HepG2 (cell line): ENCODE measurements at regions not wholly inside any gene's neighbourhood (a gene's known extent, or its start where the extent isn't known, plus 50 kb on each side); places are given as distances from the start of the nearest gene placed in this dataset.
"Not testable (repeated sequence)": the region's sequence is repeated elsewhere in the genome, so short reads cannot be mapped to it uniquely, and the experiment has no call there.

Source experiments
- ATAC-seq: fragments of 200-7000 bp; cut with Tn5 transposase; 3 replicates; pipeline ENCODE4 v1.9.1; 2020; ENCODE audit warnings: mild to moderate bottlenecking, moderate library complexity
- BruUV-seq: library from RNA; stranded (reverse); fragments of 400-500 nt; replicated peaks from 2 replicates; lab custom pipeline; 2021; lab: Mats Ljungman, UMichigan
- CTCF ChIA-PET: fragments of 300-600 bp; formaldehyde crosslinking; extraction: SDS; loops from one replicate; lab custom pipeline; 2021; ENCODE audit warnings: low total read pairs, inconsistent platforms, low intra/inter-chr PET ratio; lab: Yijun Ruan, JAX
- POLR2A ChIA-PET: fragments of 350-600 bp; sonication (Branson Sonifier 250); formaldehyde crosslinking; loops from one replicate; lab custom pipeline; 2020; ENCODE audit warnings: antibody characterized with exemption, inconsistent platforms; lab: Yijun Ruan, JAX
- DNase-seq: peaks from one replicate; pipeline ENCODE4 v3.0.0-alpha.2; 2015; ENCODE audit warnings: low spot score
- FAIRE-seq: peaks from 3 replicates; lab custom pipeline; 2011; peaks lifted over from hg19 to GRCh38; lab: Jason Lieb, UNC
- H2AFZ ChIP-seq: one replicate; pipeline ENCODE4 v1.6.1; 2011; ENCODE audit warnings: low read length, inconsistent platforms
- H3K27ac ChIP-seq: fragments of 300-600 bp; 3 replicates; pipeline ENCODE4 v1.8.0; 2011; ENCODE audit warnings: mixed run types, mild to moderate bottlenecking, mixed read lengths, low read length, inconsistent platforms; ENCODE audit not compliant: insufficient read depth; ENCODE audit errors: extremely low read length
- H3K27me3 ChIP-seq, 2 experiments: fragments of 200-600 bp in 1 of 2; 2 replicates in 1 of 2; 3 replicates in 1 of 2; pipeline versions ENCODE4 v1.6.0 to v1.8.0; 2011; ENCODE audit warnings: low read length in 2 of 2, mild to moderate bottlenecking in 2 of 2, moderate library complexity in 2 of 2, inconsistent platforms in 1 of 2; ENCODE audit not compliant: insufficient read depth in 2 of 2, control insufficient read depth in 1 of 2
- H3K36me3 ChIP-seq, 2 experiments: fragments of 200-600 bp in 1 of 2; replicated peaks in 1 of 2; 2 replicates in 1 of 2; 3 replicates in 1 of 2; pipeline versions ENCODE4 v1.5.1 to v1.8.0; 2011; ENCODE audit warnings: low read length in 2 of 2, inconsistent platforms in 1 of 2; ENCODE audit not compliant: insufficient read depth in 2 of 2, control insufficient read depth in 1 of 2
- H3K4me1 ChIP-seq: 2 replicates; pipeline ENCODE4 v1.5.1; 2012; ENCODE audit warnings: low read length, inconsistent platforms; ENCODE audit not compliant: insufficient read depth
- H3K4me2 ChIP-seq: 2 replicates; pipeline ENCODE4 v1.6.0; 2011; ENCODE audit warnings: low read depth, low read length, inconsistent platforms
- H3K4me3 ChIP-seq, 3 experiments: fragments of 200-600 bp in 1 of 3; sonication (generic), shearing (Covaris generic) in 1 of 3; replicated peaks in 1 of 3; 2 replicates each; pipeline ENCODE4 v1.5.1; 2011 to 2016; ENCODE audit warnings: low read length in 3 of 3, inconsistent platforms in 2 of 3, low read depth in 2 of 3, mild to moderate bottlenecking in 2 of 3, control low read depth in 1 of 3, mixed read lengths in 1 of 3; ENCODE audit not compliant: insufficient read depth in 1 of 3
- H3K79me2 ChIP-seq: one replicate; pipeline ENCODE4 v1.6.1; 2011; ENCODE audit warnings: low read length, inconsistent platforms; ENCODE audit not compliant: insufficient read depth
- H3K9ac ChIP-seq: 2 replicates; pipeline ENCODE4 v1.6.0; 2011; ENCODE audit warnings: mild to moderate bottlenecking, low read depth, low read length, inconsistent platforms; ENCODE audit not compliant: insufficient read depth
- H3K9me3 ChIP-seq: 2 replicates; pipeline ENCODE4 v1.5.1; 2012; ENCODE audit warnings: mild to moderate bottlenecking, low read length
- H4K20me1 ChIP-seq: 2 replicates; pipeline ENCODE4 v1.6.0; 2011; ENCODE audit warnings: inconsistent platforms, mild to moderate bottlenecking, low read length, moderate library complexity; ENCODE audit not compliant: insufficient read depth
- DNMT1 ChIP-seq: sonication (generic); formaldehyde crosslinking; IDR thresholded peaks from 2 replicates; pipeline ENCODE4 v1.5.1; 2020; ENCODE audit warnings: mild to moderate bottlenecking, missing genetic modification reagents
- FOXO1 ChIP-seq: sonication (generic); formaldehyde crosslinking; IDR thresholded peaks from 2 replicates; pipeline ENCODE4 v1.4.0; 2020; ENCODE audit warnings: missing genetic modification reagents
- RAD21 ChIP-seq: fragments of 450-650 bp; formaldehyde crosslinking; IDR thresholded peaks from 2 replicates; pipeline ENCODE4 v1.5.0; 2020; ENCODE audit warnings: mild to moderate bottlenecking
- RBFOX2 ChIP-seq: fragments of 200-400 bp; formaldehyde crosslinking; IDR thresholded peaks from 2 replicates; pipeline ENCODE4 v1.6.1; 2017; ENCODE audit warnings: low read depth, mild to moderate bottlenecking, low read length
- SMARCE1 ChIP-seq: fragments of 450-650 bp; IDR thresholded peaks from 2 replicates; pipeline ENCODE4 v1.6.1; 2017; ENCODE audit warnings: borderline replicate concordance
- STAG1 ChIP-seq: sonication (generic); formaldehyde crosslinking; IDR thresholded peaks from 2 replicates; pipeline ENCODE4 v1.4.0; 2020; ENCODE audit warnings: missing genetic modification reagents
- ZNF24 ChIP-seq: fragments of 450-650 bp; IDR thresholded peaks from 2 replicates; pipeline ENCODE4 v1.6.1; 2017; ENCODE audit warnings: antibody characterized with exemption, mild to moderate bottlenecking
- WGBS: methylation state at CpG from one replicate; pipeline ENCODE4 v1.1.6; 2017; ENCODE audit warnings: low lambda C conversion rate; 5-methylcytosine and 5-hydroxymethylcytosine counted together
- in situ Hi-C: cut with HindIII; loops from 2 replicates; pipeline ENCODE4 v1.10.0; 2017; ENCODE audit warnings: low pct_unique_long_range_greater_than_20kb; ENCODE audit not compliant: extremely low pct_ligation_motif_present
- intact Hi-C: fragments of 100-400 bp; cut with micrococcal nuclease; formaldehyde crosslinking; loops from one replicate; pipeline ENCODE4 v1.10.0; 2022; ENCODE audit not compliant: unreplicated experiment
- TF ChIP-seq, protein P1 (sequence below): sonication (generic); formaldehyde crosslinking; IDR thresholded peaks from 2 replicates; pipeline ENCODE4 v1.5.0; 2020; ENCODE audit warnings: mild to moderate bottlenecking, missing genetic modification reagents, moderate library complexity

DNA sequence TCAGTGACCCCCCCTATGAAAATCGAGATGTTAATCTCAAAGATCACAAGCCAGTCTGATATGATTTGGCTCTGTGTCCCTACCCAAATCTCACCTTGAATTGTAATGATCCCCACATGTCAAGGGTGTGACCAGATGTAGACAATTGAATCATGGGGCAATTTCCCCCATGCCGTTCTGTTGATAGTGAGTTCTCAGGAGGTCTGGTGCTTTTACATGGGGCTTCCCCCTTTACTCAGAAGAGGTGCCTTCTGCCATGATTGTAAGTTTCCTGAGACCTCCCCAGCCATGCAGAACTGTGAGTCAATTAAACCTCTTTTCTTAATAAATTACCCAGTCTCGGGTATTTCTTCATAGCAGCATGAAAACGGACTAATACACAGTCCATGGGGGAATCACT lies 459.5 kb downstream of the MFSD1 start:
- FAIRE-seq, BruUV-seq, POLR2A ChIA-PET, H3K9me3 ChIP-seq, H4K20me1 ChIP-seq, H3K79me2 ChIP-seq, H2AFZ ChIP-seq, H3K4me1 ChIP-seq, H3K4me3 ChIP-seq, H3K27me3 ChIP-seq, H3K9ac ChIP-seq, DNase-seq, ATAC-seq, H3K4me2 ChIP-seq, H3K36me3 ChIP-seq, H3K27ac ChIP-seq: not testable (repeated sequence)
- WGBS = 0% methylated on average over 4 of the region's 4 CpGs
- intact Hi-C loops (loop anchor here (5.0 kb wide), 1 partner anchor 741 kb away; no protein-coding TSS in a partner anchor), in situ Hi-C loops (loop anchor here (5.0 to 25.0 kb wide), 3 partner anchors 323 to 726 kb away; partner anchors contain the start of gene IL12A)
- CTCF ChIA-PET = interaction anchor here (1.2 to 3.2 kb wide), 3 partner anchors 343 to 415 kb away, joined by 3 to 33 read pairs (median 13); no protein-coding TSS in a partner anchor

DNA sequence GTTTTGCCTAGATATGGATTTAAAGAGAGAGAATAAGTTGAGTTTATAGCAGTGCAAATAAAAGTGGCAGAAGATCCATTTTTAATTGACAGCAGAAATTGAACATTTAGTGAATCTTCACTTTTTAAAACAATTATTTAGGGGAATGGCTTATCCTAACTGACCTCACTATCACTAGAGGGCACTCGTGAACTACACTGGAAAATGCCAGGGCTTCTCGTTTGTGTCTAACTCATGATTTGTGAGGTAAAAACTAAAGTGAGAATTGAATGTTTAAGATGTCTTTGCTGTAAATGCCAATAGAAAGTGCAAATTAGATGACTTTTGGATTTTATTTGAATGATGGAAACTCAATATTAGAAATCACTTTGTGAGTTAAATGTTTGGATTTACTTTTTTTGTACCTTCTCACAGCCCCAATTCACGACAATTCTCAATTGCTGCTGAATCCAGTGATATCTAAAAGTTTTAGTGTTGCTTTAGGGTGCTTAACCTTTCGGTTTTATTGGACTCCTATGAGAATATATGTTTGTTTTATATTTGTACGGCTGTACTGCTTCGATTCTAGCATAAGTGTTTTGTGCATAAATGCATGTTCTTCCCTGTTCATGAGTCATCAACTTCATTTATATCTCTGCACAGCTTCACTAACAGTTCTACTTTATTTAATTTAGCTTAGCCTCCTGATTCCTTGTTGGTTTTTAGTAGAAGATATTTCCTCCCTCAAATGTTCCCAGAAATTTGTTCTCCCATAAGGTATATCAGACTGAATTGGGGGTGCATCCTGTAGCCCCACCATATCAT lies 462.1 kb downstream of the MFSD1 start:
- CTCF ChIA-PET = interaction anchor here (0.9 to 2.1 kb wide), 2 partner anchors 323 to 541 kb away, joined by 5 to 19 read pairs; no protein-coding TSS in a partner anchor
- in situ Hi-C loops = loop anchor here (5.0 to 25.0 kb wide), 3 partner anchors 321 to 723 kb away; partner anchors contain the start of gene IL12A
- 7% methylated on average over 6 of the region's 6 CpGs for WGBS
- Histone ChIP-seq H2AFZ (no peak overlapping the region), H3K4me1 (no peaks in the 10 kb centered on the region), H3K27me3 (no peaks in the 10 kb centered on the region), H3K9me3 (no peaks in the 10 kb centered on the region), H3K9ac (no peak overlapping the region), H3K4me2 (no peak overlapping the region), H3K27ac (no peak overlapping the region), H3K36me3 (no peaks in the 10 kb centered on the region), H4K20me1 (no peaks in the 10 kb centered on the region), H3K4me3 (no peak overlapping the region), H3K79me2 (no peaks in the 10 kb centered on the region)
- DNase-seq = peak; percentile 22
- FAIRE-seq = peak; percentile 54
- intact Hi-C loops = loop anchor here (1.0 to 5.0 kb wide), 2 partner anchors 541 to 738 kb away; no protein-coding TSS in a partner anchor
- POLR2A ChIA-PET = no interaction called here
- ATAC-seq = peak; percentile 52; the same call in 1 of the 3 replicates
- TF ChIP-seq ZNF24 = no peak
- TF ChIP-seq DNMT1 (CRISPR knock-in tag) = no peak
- TF ChIP-seq FOXO1 (CRISPR knock-in tag) = no peak
- TF ChIP-seq, protein P1, sequence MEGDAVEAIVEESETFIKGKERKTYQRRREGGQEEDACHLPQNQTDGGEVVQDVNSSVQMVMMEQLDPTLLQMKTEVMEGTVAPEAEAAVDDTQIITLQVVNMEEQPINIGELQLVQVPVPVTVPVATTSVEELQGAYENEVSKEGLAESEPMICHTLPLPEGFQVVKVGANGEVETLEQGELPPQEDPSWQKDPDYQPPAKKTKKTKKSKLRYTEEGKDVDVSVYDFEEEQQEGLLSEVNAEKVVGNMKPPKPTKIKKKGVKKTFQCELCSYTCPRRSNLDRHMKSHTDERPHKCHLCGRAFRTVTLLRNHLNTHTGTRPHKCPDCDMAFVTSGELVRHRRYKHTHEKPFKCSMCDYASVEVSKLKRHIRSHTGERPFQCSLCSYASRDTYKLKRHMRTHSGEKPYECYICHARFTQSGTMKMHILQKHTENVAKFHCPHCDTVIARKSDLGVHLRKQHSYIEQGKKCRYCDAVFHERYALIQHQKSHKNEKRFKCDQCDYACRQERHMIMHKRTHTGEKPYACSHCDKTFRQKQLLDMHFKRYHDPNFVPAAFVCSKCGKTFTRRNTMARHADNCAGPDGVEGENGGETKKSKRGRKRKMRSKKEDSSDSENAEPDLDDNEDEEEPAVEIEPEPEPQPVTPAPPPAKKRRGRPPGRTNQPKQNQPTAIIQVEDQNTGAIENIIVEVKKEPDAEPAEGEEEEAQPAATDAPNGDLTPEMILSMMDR (CRISPR knock-in tag) = peak; percentile 67
- peak; percentile 72 for TF ChIP-seq STAG1 (CRISPR knock-in tag)
- no peak for TF ChIP-seq RBFOX2
- TF ChIP-seq RAD21 (CRISPR knock-in tag) = peak; percentile 40; the same call in 1 of the 2 replicates
- no peak for TF ChIP-seq SMARCE1
- BruUV-seq = no TSS peak
